ENCODE measurements at regions not wholly inside any gene's neighbourhood (a gene's known extent, or its start where the extent isn't known, plus 50 kb on each side); places are given as distances from the start of the nearest gene placed in this dataset.

DNA sequence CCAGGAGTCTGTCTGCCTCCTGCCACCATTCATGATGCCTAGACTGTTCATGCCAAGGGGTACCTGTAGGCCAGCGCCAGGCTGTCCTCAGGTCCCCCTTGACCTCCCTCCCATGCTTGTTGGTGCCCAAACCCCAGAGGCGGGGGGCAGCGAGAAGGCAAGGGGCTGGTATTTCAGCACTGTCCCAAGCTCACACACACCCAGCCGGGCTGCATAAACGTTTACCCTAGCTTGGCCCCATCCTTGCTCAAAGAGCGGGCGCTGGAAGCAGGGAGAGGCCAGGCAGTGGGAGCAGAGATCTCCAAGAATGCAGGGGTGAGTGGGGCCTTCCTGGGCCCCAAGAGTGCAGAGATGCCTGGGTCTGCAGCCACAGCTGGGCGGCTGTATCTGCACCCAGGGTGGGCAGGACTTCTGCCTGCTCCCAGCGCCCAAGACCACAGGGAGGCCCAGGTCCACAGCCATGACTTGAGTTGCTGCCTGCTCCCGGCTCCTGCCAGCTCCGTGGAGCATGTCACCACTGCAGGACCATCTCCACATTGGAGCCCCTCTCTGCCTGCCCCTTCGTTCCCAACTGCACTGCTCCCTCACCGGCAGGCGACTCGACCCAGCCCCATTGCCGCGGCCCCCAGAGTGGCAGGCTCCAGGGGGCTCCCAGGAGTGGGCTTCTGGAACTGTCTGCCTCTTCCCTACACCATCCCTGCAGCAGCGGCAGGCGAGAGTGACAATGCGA lies 616.6 kb downstream of the METTL4 start:
- TF ChIP-seq GATA3 (IDR thresholded peaks at IDR 0.05; ENCODE audit: low read depth, low read length) (no peak), GATA2 (IDR thresholded peaks at IDR 0.05; ENCODE audit: low read depth, low read length) (no peak)

DNA sequence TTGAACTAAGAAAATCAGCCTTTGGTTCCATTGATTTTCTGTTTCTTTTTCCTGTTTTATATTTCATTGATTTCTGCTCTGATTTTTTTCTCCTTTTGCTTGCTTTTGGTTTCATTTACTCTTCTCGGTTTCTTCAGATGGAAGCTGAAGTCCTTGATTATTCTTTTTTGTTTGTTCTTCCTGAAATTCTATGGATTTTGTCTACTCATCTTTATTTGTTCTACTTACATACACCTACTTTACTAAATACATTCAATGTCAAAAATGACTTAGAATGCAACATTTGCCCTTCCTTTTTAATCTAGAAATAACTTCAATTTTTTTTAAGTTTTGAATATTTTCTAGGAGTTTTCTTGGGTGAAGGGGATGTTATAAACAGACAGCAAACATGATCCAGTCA lies 612.5 kb downstream of the METTL4 start:
- TF ChIP-seq GATA3 (IDR thresholded peaks at IDR 0.05; ENCODE audit: low read depth, low read length) = no peak
- no peak for TF ChIP-seq GATA2 (IDR thresholded peaks at IDR 0.05; ENCODE audit: low read depth, low read length)

DNA sequence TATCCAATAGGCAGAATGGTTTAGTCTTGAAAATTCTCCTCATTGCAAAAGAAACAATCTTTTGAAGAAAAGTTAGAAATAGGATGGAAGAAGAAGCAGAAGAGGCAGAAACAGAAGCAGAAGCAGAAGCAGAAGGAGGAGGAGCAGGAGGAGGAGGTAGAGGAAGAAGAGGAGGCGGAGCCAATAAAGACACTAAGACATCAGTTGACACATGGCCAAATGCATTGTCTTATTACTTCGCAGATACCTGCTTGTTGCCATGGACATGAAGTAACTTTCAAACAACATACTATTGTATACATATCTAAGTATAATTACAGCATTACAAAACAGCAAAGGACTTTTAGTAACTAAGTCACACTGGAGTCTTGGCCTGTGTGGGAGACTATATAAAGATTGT lies 606.3 kb downstream of the METTL4 start:
- TF ChIP-seq GATA2 (IDR thresholded peaks at IDR 0.05; ENCODE audit: low read depth, low read length) = no peak
- TF ChIP-seq GATA3 (IDR thresholded peaks at IDR 0.05; ENCODE audit: low read depth, low read length) = no peak

DNA sequence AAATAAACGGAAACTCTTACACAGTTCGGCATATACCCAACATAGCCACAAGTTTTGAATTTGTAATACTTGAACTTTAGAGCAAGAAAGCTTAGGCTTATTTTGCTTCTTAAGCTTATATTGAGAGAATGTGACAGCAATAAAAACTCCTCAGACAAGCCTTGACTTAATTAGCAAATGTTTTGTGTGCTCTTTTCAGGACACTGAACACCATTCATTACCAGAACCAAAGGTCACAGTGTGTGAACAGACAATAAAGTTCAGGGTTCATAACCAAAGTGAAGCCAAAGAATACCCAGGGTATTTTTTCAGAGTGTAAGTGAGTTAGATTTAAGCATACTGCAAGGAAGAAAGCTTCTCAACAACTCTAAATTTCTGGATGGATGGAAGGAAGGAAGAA lies 605.8 kb downstream of the METTL4 start:
- no peak for TF ChIP-seq GATA3 (IDR thresholded peaks at IDR 0.05; ENCODE audit: low read depth, low read length)

DNA sequence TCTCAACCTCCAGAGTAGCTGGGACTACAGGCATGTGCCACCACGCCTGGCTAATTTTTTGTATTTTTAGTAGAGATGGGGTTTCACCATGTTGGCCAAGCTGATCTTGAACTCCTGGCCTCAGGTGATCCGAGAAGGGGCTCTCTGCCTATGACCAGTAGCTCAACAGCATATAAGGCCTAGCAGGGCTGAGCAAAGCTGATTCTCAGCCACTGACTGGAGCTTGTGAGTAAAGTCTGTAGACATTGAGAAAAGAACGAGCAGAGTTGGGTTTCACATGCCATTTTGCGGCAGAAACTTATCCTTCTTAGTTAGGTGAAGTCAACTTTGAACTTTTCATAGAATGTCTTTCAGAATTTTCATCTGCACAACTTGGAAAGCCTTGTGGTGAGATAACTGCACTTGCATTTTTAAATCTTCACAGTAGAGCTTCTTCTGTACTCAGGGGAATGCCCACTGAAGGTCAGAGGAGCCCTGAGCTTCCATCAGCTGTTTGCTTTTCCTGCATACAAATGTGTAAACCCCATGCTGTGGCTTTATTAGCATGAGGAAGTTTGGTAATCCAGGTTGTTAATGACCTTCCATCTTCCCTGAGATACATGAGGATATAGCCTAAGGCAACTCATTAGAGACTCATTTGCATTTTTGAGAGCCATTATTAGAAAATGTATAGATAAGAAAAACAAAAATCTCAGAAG lies 602.4 kb downstream of the METTL4 start:
- no peak for TF ChIP-seq GATA3 (IDR thresholded peaks at IDR 0.05; ENCODE audit: low read depth, low read length)
- TF ChIP-seq GATA2 (IDR thresholded peaks at IDR 0.05; ENCODE audit: low read depth, low read length) = no peak

DNA sequence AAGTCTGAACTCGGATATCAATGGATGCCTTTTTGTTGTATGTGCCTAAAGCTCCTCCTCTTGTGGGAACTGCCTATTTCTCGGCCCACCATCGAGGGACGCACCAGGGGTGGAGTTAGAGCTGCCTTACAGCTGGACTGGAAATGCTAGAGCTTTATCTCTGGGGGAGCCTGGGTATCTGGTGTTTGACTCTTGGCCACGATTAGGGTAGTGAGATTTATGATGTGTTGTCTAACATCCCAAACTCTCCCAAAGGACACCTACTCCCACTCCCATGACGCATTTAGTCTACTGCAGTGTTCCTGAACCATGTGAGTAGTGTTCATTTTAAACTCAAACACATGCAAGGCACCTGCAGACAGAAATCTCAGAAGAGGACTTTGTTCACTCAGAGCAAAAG lies 594.8 kb downstream of the METTL4 start:
- TF ChIP-seq GATA3 (IDR thresholded peaks at IDR 0.05; ENCODE audit: low read depth, low read length) (no peak), GATA2 (IDR thresholded peaks at IDR 0.05; ENCODE audit: low read depth, low read length) (no peak)

DNA sequence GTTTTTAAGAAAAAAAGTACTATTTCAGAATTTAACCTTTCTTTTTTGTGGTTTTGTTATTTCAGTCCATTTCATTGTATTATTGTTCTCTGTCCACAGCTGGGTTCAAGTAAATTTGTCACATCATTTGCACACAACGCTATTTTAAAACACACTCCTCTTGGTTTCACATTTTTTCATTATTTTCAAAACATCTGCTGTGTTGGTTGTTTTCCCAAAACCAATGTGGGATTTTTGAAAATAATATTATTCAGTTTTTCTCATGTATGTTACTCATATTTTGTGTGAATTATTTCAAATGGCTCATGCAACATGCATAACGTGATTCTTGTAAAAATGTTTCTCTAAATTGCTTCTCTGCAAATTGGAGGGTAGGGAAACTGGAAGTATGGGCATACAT lies 589.2 kb downstream of the METTL4 start:
- TF ChIP-seq GATA2 (IDR thresholded peaks at IDR 0.05; ENCODE audit: low read depth, low read length) = no peak

DNA sequence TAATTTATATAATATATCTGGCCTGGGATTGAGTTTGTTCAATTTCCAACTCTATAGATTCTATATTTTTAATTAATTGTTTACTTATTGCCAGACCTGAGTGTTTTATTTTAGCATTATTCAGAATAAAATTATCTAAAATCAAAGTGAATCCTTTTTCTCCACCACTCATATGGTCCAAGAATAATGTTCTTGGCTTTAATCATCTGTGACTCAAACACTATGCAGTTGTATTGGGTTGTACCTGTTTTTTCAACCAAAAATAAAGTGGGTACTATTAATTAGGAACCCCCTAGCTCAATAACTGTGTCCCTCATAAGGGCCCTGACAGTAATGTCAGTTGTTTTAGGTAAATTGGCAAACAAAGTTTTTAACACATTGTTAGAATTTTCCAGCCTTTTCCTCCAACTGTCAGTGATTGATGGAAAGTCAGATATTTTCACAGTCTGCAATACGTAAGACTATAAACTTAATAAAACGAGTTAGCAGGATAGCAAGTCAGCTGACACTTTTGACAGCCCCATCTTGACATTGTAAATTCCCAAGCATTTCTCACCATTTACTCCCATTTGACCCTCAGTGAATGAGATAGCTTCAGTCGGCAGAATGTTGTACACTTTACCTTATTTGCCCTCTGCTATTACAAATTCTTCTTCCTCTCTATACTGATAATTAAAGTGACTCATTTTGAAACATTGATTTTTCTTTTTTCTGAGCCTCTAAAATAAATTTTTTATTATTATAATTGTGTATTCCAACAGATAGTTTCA lies 587.4 kb downstream of the METTL4 start:
- TF ChIP-seq GATA2 (IDR thresholded peaks at IDR 0.05; ENCODE audit: low read depth, low read length) = no peak
- no peak for TF ChIP-seq GATA3 (IDR thresholded peaks at IDR 0.05; ENCODE audit: low read depth, low read length)

DNA sequence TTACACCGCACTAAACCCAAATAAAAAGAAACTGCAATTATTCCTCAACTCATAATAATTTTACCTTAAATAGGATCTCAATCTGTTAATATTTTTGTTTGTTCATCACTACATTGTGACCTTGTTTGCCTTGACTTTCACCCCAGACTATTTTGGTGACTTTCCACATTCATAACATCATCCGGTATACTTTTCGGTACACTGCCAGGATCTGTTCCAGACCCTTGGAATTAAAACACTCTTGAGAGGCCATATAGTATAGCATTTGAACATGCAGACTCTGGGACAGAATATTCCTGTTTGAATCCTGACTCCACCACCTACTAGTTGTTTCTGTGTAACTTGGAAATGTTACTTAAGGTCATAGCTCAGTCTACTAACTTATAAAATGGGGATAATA lies 577.4 kb downstream of the METTL4 start:
- no peak for TF ChIP-seq GATA2 (IDR thresholded peaks at IDR 0.05; ENCODE audit: low read depth, low read length)
- TF ChIP-seq GATA3 (IDR thresholded peaks at IDR 0.05; ENCODE audit: low read depth, low read length) = no peak

DNA sequence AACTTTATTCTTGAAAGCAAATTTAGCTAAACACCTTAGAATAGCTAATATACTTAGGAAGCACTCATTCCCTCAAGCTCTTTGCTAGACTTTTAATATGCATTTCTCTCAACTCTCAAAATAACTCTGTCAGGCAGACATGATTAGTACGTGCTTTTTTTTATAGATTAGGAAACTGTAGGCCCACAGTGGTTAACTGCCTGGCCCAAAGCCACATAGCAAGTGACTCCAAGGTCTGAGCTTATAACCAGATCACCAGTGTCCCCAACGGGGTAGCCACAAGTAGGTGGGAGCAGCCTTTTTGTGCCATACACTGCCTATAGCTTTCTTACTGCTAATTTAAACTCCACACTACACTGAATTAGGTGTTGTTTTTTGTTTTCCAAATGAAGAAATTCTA lies 576.8 kb downstream of the METTL4 start:
- TF ChIP-seq GATA3 (IDR thresholded peaks at IDR 0.05; ENCODE audit: low read depth, low read length) (no peak), GATA2 (IDR thresholded peaks at IDR 0.05; ENCODE audit: low read depth, low read length) (no peak)

DNA sequence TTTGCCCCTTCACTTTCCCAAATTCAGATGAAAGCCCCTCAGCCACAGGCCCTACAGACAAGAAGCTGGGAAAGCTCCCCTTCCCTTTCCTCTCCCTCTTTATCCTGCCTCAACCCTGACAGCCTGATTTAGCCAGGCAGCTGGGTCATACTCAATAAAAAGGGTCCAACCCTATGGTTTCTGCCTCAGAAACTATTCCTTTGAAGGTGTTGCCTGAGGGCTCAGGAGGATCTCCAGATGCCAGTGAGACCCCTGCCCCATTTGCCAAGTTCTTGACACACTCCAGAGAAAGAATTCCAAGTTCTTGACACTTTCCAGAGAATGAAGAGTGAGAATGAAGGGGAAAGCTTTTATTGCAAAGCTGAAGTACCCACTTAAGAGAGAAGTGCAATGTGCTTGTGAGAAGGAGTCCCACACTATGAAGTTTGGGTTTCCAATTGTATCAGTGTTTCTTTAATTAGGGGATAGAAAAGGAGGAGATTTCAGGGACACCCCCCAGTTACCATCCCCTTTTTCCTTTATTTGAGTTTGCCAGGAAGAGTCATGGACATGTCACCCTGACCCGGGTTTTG lies 576.2 kb downstream of the METTL4 start:
- TF ChIP-seq GATA2 (IDR thresholded peaks at IDR 0.05; ENCODE audit: low read depth, low read length) = no peak
- TF ChIP-seq GATA3 (IDR thresholded peaks at IDR 0.05; ENCODE audit: low read depth, low read length) = no peak

DNA sequence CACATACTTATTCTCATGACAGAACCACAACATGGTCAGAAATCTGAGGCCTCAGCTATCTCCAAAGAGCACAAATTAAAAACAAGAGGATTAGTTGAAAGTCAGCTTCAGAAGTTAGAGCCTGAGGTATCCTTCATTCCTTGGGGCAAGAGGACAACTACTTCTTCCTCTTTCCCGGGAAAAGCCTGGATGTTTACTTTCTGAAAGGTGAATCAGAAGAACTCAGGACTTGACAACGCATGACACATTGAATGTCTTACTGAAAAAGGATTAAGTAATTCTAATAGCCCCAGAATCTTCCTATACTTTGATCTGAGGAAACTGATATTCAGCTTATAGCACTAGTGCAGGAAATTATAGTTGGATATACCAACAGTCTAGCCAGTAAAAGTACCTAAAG lies 573.2 kb downstream of the METTL4 start:
- TF ChIP-seq GATA2 (IDR thresholded peaks at IDR 0.05; ENCODE audit: low read depth, low read length) = no peak
- no peak for TF ChIP-seq GATA3 (IDR thresholded peaks at IDR 0.05; ENCODE audit: low read depth, low read length)

DNA sequence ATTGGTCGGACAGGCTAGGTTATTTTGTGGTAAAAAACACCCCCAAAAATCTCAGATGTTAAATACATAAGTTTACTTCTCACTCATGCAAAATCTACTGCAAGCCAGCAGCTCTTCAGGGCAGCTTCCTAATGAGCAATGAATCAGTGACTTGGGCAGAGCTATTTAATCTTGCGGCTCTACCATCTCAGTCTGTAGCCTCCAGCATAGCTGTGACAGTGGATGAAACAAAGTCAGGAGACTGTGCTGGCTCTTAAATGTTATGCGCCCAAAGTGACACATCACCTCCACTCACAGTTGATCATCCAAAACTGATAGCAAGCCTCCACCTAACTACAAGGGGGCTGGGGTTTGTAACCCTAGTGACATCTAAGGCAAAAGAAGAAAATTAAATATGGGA lies 571.9 kb downstream of the METTL4 start:
- no peak for TF ChIP-seq GATA2 (IDR thresholded peaks at IDR 0.05; ENCODE audit: low read depth, low read length)
- no peak for TF ChIP-seq GATA3 (IDR thresholded peaks at IDR 0.05; ENCODE audit: low read depth, low read length)

DNA sequence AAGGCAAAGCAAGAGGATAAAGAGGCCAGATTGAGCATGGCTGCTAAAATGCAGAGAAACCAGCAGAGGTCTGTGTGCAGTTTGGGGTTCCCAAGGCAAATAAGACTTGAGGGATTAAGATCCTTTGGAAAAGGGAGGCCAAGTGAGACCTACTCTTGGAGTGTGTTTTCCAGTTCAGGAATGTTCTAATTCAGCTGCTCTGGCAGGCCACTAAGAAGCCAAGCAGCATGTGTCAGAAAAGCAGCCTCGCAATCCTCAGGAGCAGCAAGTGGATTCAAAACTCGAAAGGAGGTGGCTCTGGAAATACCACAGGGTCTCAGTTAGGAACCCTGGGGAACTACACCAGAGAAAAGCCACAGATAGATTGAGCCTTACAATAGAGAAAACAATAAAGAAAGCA lies 569.2 kb downstream of the METTL4 start:
- no peak for TF ChIP-seq GATA2 (IDR thresholded peaks at IDR 0.05; ENCODE audit: low read depth, low read length)
- TF ChIP-seq GATA3 (IDR thresholded peaks at IDR 0.05; ENCODE audit: low read depth, low read length) = no peak
